ENCODE measurements at regions not wholly inside any gene's neighbourhood (a gene's known extent, or its start where the extent isn't known, plus 50 kb on each side); places are given as distances from the start of the nearest gene placed in this dataset.
"Not testable (repeated sequence)": the region's sequence is repeated elsewhere in the genome, so short reads cannot be mapped to it uniquely, and the experiment has no call there.

- Histone ChIP-seq H3K9ac (ENCODE audit: low read depth, low read length) (no peak overlapping the region), H3K4me1 (ENCODE audit: insufficient read depth, low read length) (peaks cover 10% of the 10 kb centered on the region), H3K36me3 (ENCODE audit: insufficient read depth, low read depth, low read length) (peaks cover 7% of the 10 kb centered on the region; the same call in 1 of the 2 replicates), H3K9me3 (ENCODE audit: insufficient read depth, low read depth, low read length) (peaks cover 10% of the 10 kb centered on the region), H3K27ac (ENCODE audit: low read length) (peak overlapping the region; percentile 25), H3K4me3 (ENCODE audit: low read length) (peak overlapping the region; percentile 3; the same call in 1 of the 2 replicates), H3K27me3 (ENCODE audit: insufficient read depth, low read length) (no peaks in the 10 kb centered on the region)
Measured at GRCh38 chr5:156043351-156043750, 283.6 kb upstream of the SGCD start.

GRCh38 chr5:156051972-156052371, 275.0 kb upstream of the SGCD start:
- Histone ChIP-seq H3K4me1 (ENCODE audit: insufficient read depth, low read length) (no peaks in the 10 kb centered on the region), H3K36me3 (ENCODE audit: insufficient read depth, low read depth, low read length) (no peaks in the 10 kb centered on the region), H3K9ac (ENCODE audit: low read depth, low read length) (no peak overlapping the region), H3K27ac (ENCODE audit: low read length) (no peak overlapping the region), H3K4me3 (ENCODE audit: low read length) (no peak overlapping the region), H3K9me3 (ENCODE audit: insufficient read depth, low read depth, low read length) (no peaks in the 10 kb centered on the region), H3K27me3 (ENCODE audit: insufficient read depth, low read length) (no peaks in the 10 kb centered on the region)

- H3K27me3 ChIP-seq (ENCODE audit: insufficient read depth, low read length) = no peaks in the 10 kb centered on the region
- no peaks in the 10 kb centered on the region for H3K4me1 ChIP-seq (ENCODE audit: insufficient read depth, low read length)
- H3K36me3 ChIP-seq (ENCODE audit: insufficient read depth, low read depth, low read length) = no peaks in the 10 kb centered on the region
- H3K27ac ChIP-seq (ENCODE audit: low read length) = no peak overlapping the region
- no peak overlapping the region for H3K9ac ChIP-seq (ENCODE audit: low read depth, low read length)
- H3K4me3 ChIP-seq (ENCODE audit: low read length) = no peak overlapping the region
- H3K9me3 ChIP-seq (ENCODE audit: insufficient read depth, low read depth, low read length) = no peaks in the 10 kb centered on the region
Measured at GRCh38 chr5:156052656-156053055, 274.3 kb upstream of the SGCD start.

GRCh38 chr5:156053056-156053455, 273.9 kb upstream of the SGCD start:
- H3K4me1 ChIP-seq (ENCODE audit: insufficient read depth, low read length) = no peaks in the 10 kb centered on the region
- H3K27ac ChIP-seq (ENCODE audit: low read length) = no peak overlapping the region
- no peak overlapping the region for H3K9ac ChIP-seq (ENCODE audit: low read depth, low read length)
- H3K4me3 ChIP-seq (ENCODE audit: low read length) = no peak overlapping the region
- no peaks in the 10 kb centered on the region for H3K27me3 ChIP-seq (ENCODE audit: insufficient read depth, low read length)
- no peaks in the 10 kb centered on the region for H3K9me3 ChIP-seq (ENCODE audit: insufficient read depth, low read depth, low read length)
- H3K36me3 ChIP-seq (ENCODE audit: insufficient read depth, low read depth, low read length) = no peaks in the 10 kb centered on the region

- H3K4me3 ChIP-seq (ENCODE audit: low read length) = no peak overlapping the region
- H3K27ac ChIP-seq (ENCODE audit: low read length) = no peak overlapping the region
- no peak overlapping the region for H3K9ac ChIP-seq (ENCODE audit: low read depth, low read length)
- no peaks in the 10 kb centered on the region for H3K36me3 ChIP-seq (ENCODE audit: insufficient read depth, low read depth, low read length)
- H3K4me1 ChIP-seq (ENCODE audit: insufficient read depth, low read length) = no peaks in the 10 kb centered on the region
- H3K9me3 ChIP-seq (ENCODE audit: insufficient read depth, low read depth, low read length) = no peaks in the 10 kb centered on the region
- no peaks in the 10 kb centered on the region for H3K27me3 ChIP-seq (ENCODE audit: insufficient read depth, low read length)
Measured at GRCh38 chr5:156076912-156077311, 250.1 kb upstream of the SGCD start.

- H3K27ac ChIP-seq (ENCODE audit: low read length) = no peak overlapping the region
- no peaks in the 10 kb centered on the region for H3K27me3 ChIP-seq (ENCODE audit: insufficient read depth, low read length)
- no peaks in the 10 kb centered on the region for H3K36me3 ChIP-seq (ENCODE audit: insufficient read depth, low read depth, low read length)
- no peaks in the 10 kb centered on the region for H3K4me1 ChIP-seq (ENCODE audit: insufficient read depth, low read length)
- H3K4me3 ChIP-seq (ENCODE audit: low read length) = no peak overlapping the region
- peaks cover 25% of the 10 kb centered on the region for H3K9me3 ChIP-seq (ENCODE audit: insufficient read depth, low read depth, low read length)
- H3K9ac ChIP-seq (ENCODE audit: low read depth, low read length) = no peak overlapping the region
Measured at GRCh38 chr5:156087577-156088110, 239.3 kb upstream of the SGCD start.

DNA sequence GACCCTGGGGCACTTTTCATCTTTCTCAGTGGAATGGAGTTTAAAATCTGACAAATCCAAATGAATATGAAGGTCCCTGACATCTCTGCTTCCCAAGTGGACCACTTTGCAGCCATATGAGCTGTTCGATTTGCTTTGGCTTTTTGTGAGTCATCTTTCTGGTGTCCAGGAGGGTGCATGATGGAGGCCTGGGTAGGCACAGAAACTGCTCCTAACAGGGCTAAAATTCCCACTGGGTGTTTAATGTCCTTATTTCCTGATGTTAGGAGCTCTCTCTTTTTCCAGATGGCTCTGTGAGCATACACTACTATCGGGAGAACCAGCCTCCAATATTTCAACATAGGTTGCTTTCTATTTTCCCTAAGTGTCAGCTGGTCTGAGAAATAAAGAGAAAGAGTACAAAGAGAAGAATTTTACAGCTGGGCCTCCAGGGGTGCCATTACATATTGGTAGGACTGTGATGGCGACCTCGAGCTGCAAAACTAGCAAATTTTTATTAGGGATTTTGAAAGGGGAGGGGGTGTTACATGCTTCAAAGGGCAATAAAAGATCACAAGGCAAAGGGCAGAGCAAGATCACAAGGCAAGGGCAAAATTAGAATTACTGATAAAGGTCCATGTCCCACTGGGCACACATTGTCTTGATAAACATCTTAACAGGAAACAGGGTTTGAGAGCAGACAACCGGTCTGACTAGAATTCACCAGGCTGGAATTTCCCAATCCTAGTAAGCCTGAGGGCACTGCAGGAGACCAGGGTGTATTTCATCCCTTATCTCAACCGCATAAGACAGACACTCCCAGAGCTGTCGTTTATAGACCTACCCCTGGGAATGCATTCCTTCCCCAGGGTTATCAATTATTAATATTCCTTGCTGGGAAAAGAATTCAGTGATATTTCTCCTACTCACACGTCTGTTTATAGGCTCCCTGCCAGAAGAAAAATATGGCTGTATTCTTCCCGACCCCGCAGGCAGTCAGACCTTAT, 236.7 kb upstream of the SGCD start:
- H3K27me3 ChIP-seq (ENCODE audit: insufficient read depth, low read length); H3K36me3 ChIP-seq (ENCODE audit: insufficient read depth, low read depth, low read length); H3K27ac ChIP-seq (ENCODE audit: low read length); H3K9ac ChIP-seq (ENCODE audit: low read depth, low read length); H3K4me3 ChIP-seq (ENCODE audit: low read length); H3K4me1 ChIP-seq (ENCODE audit: insufficient read depth, low read length): not testable (repeated sequence)
- peaks cover 25% of the 10 kb centered on the region for H3K9me3 ChIP-seq (ENCODE audit: insufficient read depth, low read depth, low read length)

GRCh38 chr5:156093024-156093423, 233.9 kb upstream of the SGCD start:
- Histone ChIP-seq H3K9ac (ENCODE audit: low read depth, low read length) (no peak overlapping the region), H3K4me3 (ENCODE audit: low read length) (no peak overlapping the region), H3K27ac (ENCODE audit: low read length) (no peak overlapping the region), H3K27me3 (ENCODE audit: insufficient read depth, low read length) (no peaks in the 10 kb centered on the region), H3K4me1 (ENCODE audit: insufficient read depth, low read length) (no peaks in the 10 kb centered on the region), H3K36me3 (ENCODE audit: insufficient read depth, low read depth, low read length) (no peaks in the 10 kb centered on the region), H3K9me3 (ENCODE audit: insufficient read depth, low read depth, low read length) (peaks cover 25% of the 10 kb centered on the region)

- H3K9ac ChIP-seq (ENCODE audit: low read depth, low read length) = no peak overlapping the region
- peaks cover 25% of the 10 kb centered on the region for H3K9me3 ChIP-seq (ENCODE audit: insufficient read depth, low read depth, low read length)
- H3K36me3 ChIP-seq (ENCODE audit: insufficient read depth, low read depth, low read length) = no peaks in the 10 kb centered on the region
- no peak overlapping the region for H3K27ac ChIP-seq (ENCODE audit: low read length)
- H3K4me1 ChIP-seq (ENCODE audit: insufficient read depth, low read length) = no peaks in the 10 kb centered on the region
- H3K4me3 ChIP-seq (ENCODE audit: low read length) = no peak overlapping the region
- H3K27me3 ChIP-seq (ENCODE audit: insufficient read depth, low read length) = no peaks in the 10 kb centered on the region
Measured at GRCh38 chr5:156094001-156094400, 233.0 kb upstream of the SGCD start.

DNA sequence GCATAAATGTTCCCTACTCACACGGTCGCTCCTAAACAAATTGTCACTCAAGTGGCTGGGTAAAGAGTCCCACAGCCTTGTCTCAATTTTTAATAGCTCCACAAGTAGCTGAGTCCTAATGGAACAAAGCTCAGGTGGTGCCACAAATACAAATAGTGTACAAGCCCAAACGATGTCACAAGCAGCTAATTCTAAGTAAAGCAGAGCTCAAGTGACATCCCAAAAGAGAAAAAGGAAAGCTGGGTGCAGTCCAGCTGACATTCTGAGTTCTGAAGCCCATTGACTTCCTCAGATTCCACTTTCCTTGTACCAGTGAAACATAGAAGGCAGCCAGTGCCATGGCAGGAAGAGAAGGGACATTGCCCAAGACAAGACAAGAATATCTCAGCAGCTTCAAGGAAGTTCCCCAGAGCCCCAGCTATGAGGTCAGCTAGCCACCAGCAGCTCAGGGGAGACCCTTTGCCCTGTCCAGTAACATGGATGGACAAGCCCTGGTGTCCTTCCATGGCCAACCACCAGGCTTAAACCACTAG, 231.2 kb upstream of the SGCD start:
- Histone ChIP-seq H3K27ac (ENCODE audit: low read length) (no peak overlapping the region), H3K36me3 (ENCODE audit: insufficient read depth, low read depth, low read length) (no peaks in the 10 kb centered on the region), H3K4me3 (ENCODE audit: low read length) (no peak overlapping the region), H3K9me3 (ENCODE audit: insufficient read depth, low read depth, low read length) (peaks cover 11% of the 10 kb centered on the region), H3K9ac (ENCODE audit: low read depth, low read length) (no peak overlapping the region), H3K27me3 (ENCODE audit: insufficient read depth, low read length) (no peaks in the 10 kb centered on the region), H3K4me1 (ENCODE audit: insufficient read depth, low read length) (no peaks in the 10 kb centered on the region)

GRCh38 chr5:156096259-156096658, 230.7 kb upstream of the SGCD start:
- no peak overlapping the region for H3K4me3 ChIP-seq (ENCODE audit: low read length)
- no peaks in the 10 kb centered on the region for H3K27me3 ChIP-seq (ENCODE audit: insufficient read depth, low read length)
- H3K36me3 ChIP-seq (ENCODE audit: insufficient read depth, low read depth, low read length) = no peaks in the 10 kb centered on the region
- H3K4me1 ChIP-seq (ENCODE audit: insufficient read depth, low read length) = no peaks in the 10 kb centered on the region
- no peak overlapping the region for H3K9ac ChIP-seq (ENCODE audit: low read depth, low read length)
- peaks cover 7% of the 10 kb centered on the region for H3K9me3 ChIP-seq (ENCODE audit: insufficient read depth, low read depth, low read length)
- no peak overlapping the region for H3K27ac ChIP-seq (ENCODE audit: low read length)
